ENCODE measurements at regions not wholly inside any gene's neighbourhood (a gene's known extent, or its start where the extent isn't known, plus 50 kb on each side); places are given as distances from the start of the nearest gene placed in this dataset. TPM values are rescaled to one million over a fixed set of nuclear protein-coding genes. Genes with fewer than 3 reads are reported as not detected.

GRCh38 chr20:54714817-54715216 is 239.4 kb downstream of the DOK5 start:
- no peak for DNase-seq (ENCODE audit: low read depth in 2 of 3, low spot score in 2 of 3)

- DNase-seq (ENCODE audit: low read depth in 2 of 3, low spot score in 2 of 3) = no peak
Observed at GRCh38 chr20:54713727-54714126, 238.3 kb downstream of the DOK5 start.

GRCh38 chr20:54711071-54711470 is 235.7 kb downstream of the DOK5 start:
- DNase-seq (ENCODE audit: low read depth in 2 of 3, low spot score in 2 of 3) = no peak

- DNase-seq (ENCODE audit: low read depth in 2 of 3, low spot score in 2 of 3) = no peak
Observed at GRCh38 chr20:54710341-54710740, 234.9 kb downstream of the DOK5 start.

- DNase-seq (ENCODE audit: low read depth in 2 of 3, low spot score in 2 of 3) = no peak
Observed at GRCh38 chr20:54708229-54708628, 232.8 kb downstream of the DOK5 start.

GRCh38 chr20:54707801-54708200 is 232.4 kb downstream of the DOK5 start:
- DNase-seq (ENCODE audit: low read depth in 2 of 3, low spot score in 2 of 3) = no peak

- no peak for DNase-seq (ENCODE audit: low read depth in 2 of 3, low spot score in 2 of 3)
Observed at GRCh38 chr20:54706581-54706980, 231.2 kb downstream of the DOK5 start.

- DNase-seq (ENCODE audit: low read depth in 2 of 3, low spot score in 2 of 3) = no peak
Observed at GRCh38 chr20:54704032-54704635, 228.7 kb downstream of the DOK5 start.

Small RNA genes lying in the stretch of these regions (small RNA-seq; reads per million reads assigned to genes)
- not detected for gene RNU4ATAC7P

All from hematopoietic multipotent progenitor cell (in vitro differentiated cells).